H9 (cell line): ENCODE measurements at regions not wholly inside any gene's neighbourhood (a gene's known extent, or its start where the extent isn't known, plus 50 kb on each side); places are given as distances from the start of the nearest gene placed in this dataset.
A peak's percentile ranks its signal among the peaks of the same experiment; 100 is the strongest.
"Not testable (repeated sequence)": the region's sequence is repeated elsewhere in the genome, so short reads cannot be mapped to it uniquely, and the experiment has no call there.

Experiments
- DNase-seq: peaks from one replicate; pipeline ENCODE4 v3.0.0-alpha.2; 2017
- H2AFZ ChIP-seq: one replicate; pipeline ENCODE4 v1.6.1; 2013; ENCODE audit warnings: mild to moderate bottlenecking, low read length, control low read depth, moderate library complexity
- H2AK5ac ChIP-seq: 2 replicates; pipeline ENCODE4 v1.6.1; 2013; ENCODE audit warnings: low read length, control low read depth, mixed read lengths; ENCODE audit not compliant: insufficient read length
- H2BK120ac ChIP-seq: one replicate; pipeline ENCODE4 v1.6.1; 2013; ENCODE audit warnings: low read depth, mild to moderate bottlenecking, low read length, control low read depth, inconsistent platforms; ENCODE audit not compliant: poor library complexity, severe bottlenecking
- H2BK12ac ChIP-seq: 2 replicates; pipeline ENCODE4 v1.6.1; 2013; ENCODE audit warnings: low read length, control low read depth, mixed read lengths, low read depth; ENCODE audit not compliant: insufficient read length
- H2BK15ac ChIP-seq: 2 replicates; pipeline ENCODE4 v1.6.1; 2013; ENCODE audit warnings: low read depth, low read length, control low read depth
- H2BK20ac ChIP-seq: one replicate; pipeline ENCODE4 v1.6.1; 2013; ENCODE audit warnings: low read depth, mild to moderate bottlenecking, low read length, control low read depth, inconsistent platforms; ENCODE audit not compliant: poor library complexity, severe bottlenecking
- H2BK5ac ChIP-seq: 2 replicates; pipeline ENCODE4 v1.6.1; 2013; ENCODE audit warnings: low read length, control low read depth, mixed read lengths; ENCODE audit not compliant: insufficient read length
- H3K14ac ChIP-seq: 2 replicates; pipeline ENCODE4 v1.6.1; 2013; ENCODE audit warnings: low read length, control low read depth; ENCODE audit not compliant: insufficient read depth
- H3K18ac ChIP-seq: 2 replicates; pipeline ENCODE4 v1.6.1; 2013; ENCODE audit warnings: low read depth, mild to moderate bottlenecking, mixed read lengths, low read length, control low read depth; ENCODE audit not compliant: insufficient read length
- H3K23ac ChIP-seq: 2 replicates; pipeline ENCODE4 v1.6.1; 2013; ENCODE audit warnings: low read length, control low read depth, mixed read lengths, low read depth; ENCODE audit not compliant: insufficient read length
- H3K23me2 ChIP-seq: 2 replicates; pipeline ENCODE4 v1.6.1; 2013; ENCODE audit warnings: low read depth, mild to moderate bottlenecking, mixed read lengths, low read length, control low read depth; ENCODE audit not compliant: insufficient read length, poor library complexity, severe bottlenecking
- H3K27ac ChIP-seq: 2 replicates; pipeline ENCODE4 v1.5.1; 2013; ENCODE audit warnings: low read length, control low read depth, mixed read lengths, low read depth; ENCODE audit not compliant: insufficient read length
- H3K27me3 ChIP-seq: 2 replicates; pipeline ENCODE4 v1.6.1; 2013; ENCODE audit warnings: low read length, control low read depth, inconsistent platforms; ENCODE audit not compliant: insufficient read depth
- H3K4ac ChIP-seq: 2 replicates; pipeline ENCODE4 v1.6.1; 2013; ENCODE audit warnings: low read depth, mild to moderate bottlenecking, control low read depth, inconsistent platforms, low read length, moderate library complexity
- H3K4me1 ChIP-seq: 2 replicates; pipeline ENCODE4 v1.6.1; 2013; ENCODE audit warnings: low read length, control low read depth, inconsistent platforms; ENCODE audit not compliant: insufficient read depth
- H3K4me2 ChIP-seq: 2 replicates; pipeline ENCODE4 v1.6.1; 2013; ENCODE audit warnings: low read length, control low read depth, mixed read lengths; ENCODE audit not compliant: insufficient read length, insufficient read depth
- H3K56ac ChIP-seq: 2 replicates; pipeline ENCODE4 v1.6.1; 2013; ENCODE audit warnings: low read depth, mild to moderate bottlenecking, mixed read lengths, low read length, control low read depth; ENCODE audit not compliant: insufficient read length
- H3K79me1 ChIP-seq: 2 replicates; pipeline ENCODE4 v1.6.1; 2013; ENCODE audit warnings: low read depth, mild to moderate bottlenecking, moderate library complexity, low read length, control low read depth, inconsistent platforms; ENCODE audit not compliant: insufficient read depth, poor library complexity, severe bottlenecking
- H3K79me2 ChIP-seq: 2 replicates; pipeline ENCODE4 v1.6.1; 2013; ENCODE audit warnings: low read length, control low read depth, inconsistent platforms; ENCODE audit not compliant: insufficient read depth
- H3K9ac ChIP-seq: 2 replicates; pipeline ENCODE4 v1.6.1; 2013; ENCODE audit warnings: low read length, control low read depth, mixed read lengths; ENCODE audit not compliant: insufficient read length; ENCODE audit errors: extremely low read depth
- H3K9me3 ChIP-seq: one replicate; pipeline ENCODE4 v1.6.1; 2013; ENCODE audit warnings: low read depth, low read length, inconsistent platforms; ENCODE audit not compliant: control insufficient read depth
- H3T11ph ChIP-seq: one replicate; pipeline ENCODE4 v1.6.1; 2013; ENCODE audit warnings: mild to moderate bottlenecking, low read length, control low read depth, inconsistent platforms
- H4K20me1 ChIP-seq: one replicate; pipeline ENCODE4 v1.6.1; 2013; ENCODE audit not compliant: control insufficient read depth, insufficient read length, insufficient read depth
- H4K5ac ChIP-seq: 2 replicates; pipeline ENCODE4 v1.6.1; 2013; ENCODE audit warnings: low read depth, mild to moderate bottlenecking, mixed read lengths, low read length, control low read depth; ENCODE audit not compliant: insufficient read length
- H4K8ac ChIP-seq: replicated peaks from 2 replicates; pipeline ENCODE4 v1.6.1; 2013; ENCODE audit warnings: low read length, control low read depth, mixed read lengths, low read depth; ENCODE audit not compliant: insufficient read length
- H4K91ac ChIP-seq: 2 replicates; pipeline ENCODE4 v1.6.1; 2013; ENCODE audit warnings: low read depth, mild to moderate bottlenecking, moderate library complexity, mixed read lengths, low read length, control low read depth; ENCODE audit not compliant: insufficient read length
- H3K27ac Mint-ChIP-seq, 3 experiments: 2 replicates in 2 of 3; 3 replicates in 1 of 3; pipeline ENCODE4 v1.8.0; 2020 to 2021; ENCODE audit warnings: mixed read lengths in 3 of 3, mild to moderate bottlenecking in 1 of 3, moderate library complexity in 1 of 3
- H3K27me3 Mint-ChIP-seq: 2 replicates; pipeline ENCODE4 v1.8.0; 2021; ENCODE audit warnings: low read depth, mild to moderate bottlenecking, moderate library complexity, mixed read lengths
- H3K36me3 Mint-ChIP-seq, 3 experiments: 2 replicates in 2 of 3; 3 replicates in 1 of 3; pipeline ENCODE4 v1.8.0; 2020 to 2021; ENCODE audit warnings: low read depth in 3 of 3, mixed read lengths in 3 of 3; ENCODE audit not compliant: insufficient read depth in 1 of 3
- H3K4me1 Mint-ChIP-seq, 2 experiments: 2 replicates each; pipeline ENCODE4 v1.8.0; 2020; ENCODE audit warnings: mixed read lengths in 2 of 2
- H3K4me3 Mint-ChIP-seq, 2 experiments: 2 replicates in 1 of 2; 3 replicates in 1 of 2; pipeline ENCODE4 v1.8.0; 2020 to 2021; ENCODE audit warnings: mild to moderate bottlenecking in 2 of 2, mixed read lengths in 2 of 2, moderate library complexity in 1 of 2
- H3K9me3 Mint-ChIP-seq, 2 experiments: 2 replicates in 1 of 2; 3 replicates in 1 of 2; pipeline ENCODE4 v1.8.0; 2020; ENCODE audit warnings: mild to moderate bottlenecking in 2 of 2, mixed read lengths in 2 of 2, moderate library complexity in 1 of 2
- CTCF ChIP-seq: fragments of 200-600 bp; sonication (generic); conservative IDR thresholded peaks from 3 replicates; pipeline ENCODE4 v1.8.0; 2021; ENCODE audit warnings: antibody characterized with exemption, mild to moderate bottlenecking
- WGBS: extraction: QIAGEN DNeasy Blood & Tissue Kit; methylation state at CpG from one replicate; pipeline ENCODE4 v1.1.7; 2013; ENCODE audit warnings: missing lambda C conversion rate, low lambda C conversion rate, mixed read lengths; ENCODE audit not compliant: insufficient read length; ENCODE audit errors: extremely low coverage; 5-methylcytosine and 5-hydroxymethylcytosine counted together

- Histone ChIP-seq H4K5ac (no peak overlapping the region), H2AFZ (no peak overlapping the region), H4K8ac (no peak overlapping the region), H3K23me2 (no peaks in the 10 kb centered on the region), H3K4ac (no peak overlapping the region), H3T11ph (no peak overlapping the region), H3K27me3 (no peaks in the 10 kb centered on the region), H3K79me2 (no peaks in the 10 kb centered on the region), H3K4me1 (no peaks in the 10 kb centered on the region), H3K9me3 (peaks cover 85% of the 10 kb centered on the region), H3K14ac (no peak overlapping the region), H4K20me1 (peaks cover 2% of the 10 kb centered on the region), H3K23ac (no peak overlapping the region), H3K27ac (no peak overlapping the region), H2BK5ac (no peak overlapping the region), H2BK120ac (no peak overlapping the region), H2BK15ac (no peak overlapping the region), H4K91ac (no peak overlapping the region), H2AK5ac (no peak overlapping the region), H3K18ac (no peak overlapping the region), H2BK20ac (no peak overlapping the region), H3K79me1 (no peaks in the 10 kb centered on the region), H3K9ac (no peak overlapping the region), H3K56ac (no peak overlapping the region), H3K4me2 (no peak overlapping the region), H2BK12ac (no peak overlapping the region)
- Mint-ChIP-seq H3K4me1 (no peaks in the 10 kb centered on the region), H3K4me3 (0 out of 5 replicates have a peak overlapping the region, but pooled peaks of 1 of the 2 experiments have one; percentile 11), H3K9me3 (peaks cover 84 to 92% of the 10 kb centered on the region in 2 experiments), H3K27me3 (peaks cover 12% of the 10 kb centered on the region), H3K27ac (no peak overlapping the region), H3K36me3 (peaks cover 25 to 70% (median 57%) of the 10 kb centered on the region in 3 experiments)
- no CpG with 5 or more reads among the region's 8 CpGs for WGBS
- TF ChIP-seq CTCF, result no peak
- DNase-seq, result no peak
Measured at GRCh38 chr15:22253676-22254408, 173.5 kb downstream of the OR4M2 start.

GRCh38 chr15:22254409-22255045, 174.2 kb downstream of the OR4M2 start:
- not testable (repeated sequence) for H3T11ph ChIP-seq, H2BK15ac ChIP-seq, H3K4me2 ChIP-seq, H2AK5ac ChIP-seq, DNase-seq, H3K14ac ChIP-seq, H3K4me3 Mint-ChIP-seq, H2BK120ac ChIP-seq, H2BK5ac ChIP-seq, H3K27ac Mint-ChIP-seq, H3K56ac ChIP-seq, H3K4ac ChIP-seq, H3K79me2 ChIP-seq, H2BK12ac ChIP-seq, H3K4me1 ChIP-seq, H2BK20ac ChIP-seq, H3K4me1 Mint-ChIP-seq, H4K91ac ChIP-seq, H3K18ac ChIP-seq, H3K27ac ChIP-seq, H3K79me1 ChIP-seq, H4K8ac ChIP-seq, H2AFZ ChIP-seq, H3K27me3 ChIP-seq, H3K23me2 ChIP-seq, H4K20me1 ChIP-seq, H4K5ac ChIP-seq, H3K9ac ChIP-seq, H3K23ac ChIP-seq
- H3K9me3 ChIP-seq, result peaks cover 85% of the 10 kb centered on the region
- WGBS, result no CpG with 5 or more reads among the region's 14 CpGs
- peaks cover 79 to 92% of the 10 kb centered on the region in 2 experiments for H3K9me3 Mint-ChIP-seq
- peaks cover 30 to 72% (median 58%) of the 10 kb centered on the region in 3 experiments for H3K36me3 Mint-ChIP-seq
- peaks cover 12% of the 10 kb centered on the region for H3K27me3 Mint-ChIP-seq
